Esophagus muscularis mucosa (tissue), 4 donors: ENCODE measurements at regions not wholly inside any gene's neighbourhood (a gene's known extent, or its start where the extent isn't known, plus 50 kb on each side); places are given as distances from the start of the nearest gene placed in this dataset.

Experiments
- DNase-seq: peaks from one replicate; pipeline ENCODE4 v3.0.0-alpha.2; 2017; ENCODE audit errors: extremely low spot score
- H3K27ac ChIP-seq, 4 donors: fragments of 200-600 bp; sonication (generic); replicated peaks in 1 of 4; 1 replicate in 3 of 4; 2 replicates in 1 of 4; pipeline ENCODE4 v1.5.1; 2016 to 2019; ENCODE audit warnings: mild to moderate bottlenecking in 1 of 4
- H3K27me3 ChIP-seq, 4 donors: fragments of 200-600 bp; sonication (generic); one replicate each; pipeline versions ENCODE4 v1.5.1 to v1.6.0; 2016 to 2019
- H3K36me3 ChIP-seq, 4 donors: fragments of 200-600 bp; sonication (generic); one replicate each; pipeline ENCODE4 v1.5.1; 2016 to 2019
- H3K4me1 ChIP-seq, 4 donors: fragments of 200-600 bp; sonication (generic); one replicate each; pipeline ENCODE4 v1.5.1; 2016 to 2019
- H3K4me3 ChIP-seq, 4 donors: fragments of 200-600 bp; sonication (generic); 1 replicate in 2 of 4; 2 replicates in 2 of 4; pipeline ENCODE4 v1.5.1; 2016 to 2019; ENCODE audit warnings: mild to moderate bottlenecking in 4 of 4, moderate library complexity in 1 of 4
- H3K9me3 ChIP-seq, 4 donors: fragments of 200-600 bp; sonication (generic); 1 replicate in 3 of 4; 2 replicates in 1 of 4; pipeline ENCODE4 v1.5.1; 2016 to 2019
- EP300 ChIP-seq: sonication (generic); formaldehyde crosslinking; IDR thresholded peaks from one replicate; pipeline ENCODE4 v1.6.1; 2017; ENCODE audit warnings: antibody characterized with exemption
- POLR2A ChIP-seq: fragments of 450-650 bp; IDR thresholded peaks from one replicate; pipeline ENCODE4 v1.6.1; 2017; ENCODE audit warnings: antibody characterized with exemption, moderate library complexity, mild to moderate bottlenecking, low read depth
- POLR2AphosphoS5 ChIP-seq, 2 donors: sonication (generic); formaldehyde crosslinking; IDR thresholded peaks; one replicate each; pipeline ENCODE4 v1.6.1; 2017; ENCODE audit warnings: antibody characterized with exemption in 2 of 2
- WGBS: methylation state at CpG from one replicate; pipeline ENCODE4 v1.1.5; 2018; 5-methylcytosine and 5-hydroxymethylcytosine counted together
- intact Hi-C: fragments of 100-400 bp; cut with DNase I; formaldehyde crosslinking; loops from one replicate; pipeline ENCODE4 v1.15.1; 2023
- TF ChIP-seq, protein P1 (sequence below), 3 experiments: fragments of 200-600 bp in 2 of 3; fragments of 450-650 bp in 1 of 3; sonication (generic) in 2 of 3; IDR thresholded peaks; one replicate each; pipeline ENCODE4 v1.5.1; 2017 to 2019; ENCODE audit warnings: antibody characterized with exemption in 3 of 3, mild to moderate bottlenecking in 2 of 3, moderate library complexity in 1 of 3

DNA sequence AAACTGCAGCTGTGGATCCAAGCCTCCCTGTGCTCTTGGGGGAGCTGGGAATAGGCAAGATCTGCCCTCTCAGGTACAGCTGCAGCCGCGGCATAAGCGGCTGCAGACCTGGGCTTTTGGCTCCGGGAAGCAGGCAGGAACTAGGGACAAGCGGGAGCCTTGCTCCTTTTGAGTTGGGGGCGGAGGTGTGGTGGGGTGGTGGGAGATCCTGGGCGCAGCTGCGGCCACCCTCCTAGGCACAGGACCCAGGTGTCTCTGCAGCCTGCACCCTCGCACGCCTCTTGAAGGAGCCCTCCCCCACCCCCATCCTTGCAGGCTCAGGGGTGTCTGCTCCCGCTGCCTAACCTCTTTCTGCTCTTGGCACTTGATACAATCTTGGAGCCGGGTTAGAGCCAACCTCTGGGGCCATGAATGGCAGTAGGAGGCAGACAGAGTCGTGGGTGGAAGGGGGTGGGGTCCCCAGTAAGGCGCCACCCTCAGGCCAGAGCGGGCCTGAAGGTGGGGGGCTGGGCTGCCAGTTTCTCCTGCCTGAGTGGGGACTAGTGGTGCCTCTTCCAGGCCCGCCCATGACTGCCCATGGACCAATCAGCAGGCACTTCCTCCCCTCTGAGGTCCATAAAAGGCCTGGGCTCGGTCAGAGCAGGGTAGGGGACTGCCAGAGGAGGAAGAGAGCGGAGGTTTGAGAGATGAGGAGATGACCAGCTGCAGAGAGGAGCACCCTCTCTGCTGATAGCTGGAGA lies 267.6 kb upstream of the TNC start:
- intact Hi-C loops: no loop called here
- Histone ChIP-seq H3K27ac (no peak overlapping the region), H3K4me1 (peaks cover 0 to 22% (median 10%) of the 10 kb centered on the region in 4 donors), H3K36me3 (no peaks in the 10 kb centered on the region), H3K9me3 (peaks cover 0 to 18% (median 14%) of the 10 kb centered on the region in 4 donors), H3K4me3 (no peak overlapping the region), H3K27me3 (no peaks in the 10 kb centered on the region)
- DNase-seq: no peak
- WGBS: 89% methylated on average over 16 of the region's 18 CpGs
- TF ChIP-seq POLR2AphosphoS5 (IDR thresholded peaks at IDR 0.05) (no peak), EP300 (no peak), POLR2A (no peak)
- TF ChIP-seq, protein P1, sequence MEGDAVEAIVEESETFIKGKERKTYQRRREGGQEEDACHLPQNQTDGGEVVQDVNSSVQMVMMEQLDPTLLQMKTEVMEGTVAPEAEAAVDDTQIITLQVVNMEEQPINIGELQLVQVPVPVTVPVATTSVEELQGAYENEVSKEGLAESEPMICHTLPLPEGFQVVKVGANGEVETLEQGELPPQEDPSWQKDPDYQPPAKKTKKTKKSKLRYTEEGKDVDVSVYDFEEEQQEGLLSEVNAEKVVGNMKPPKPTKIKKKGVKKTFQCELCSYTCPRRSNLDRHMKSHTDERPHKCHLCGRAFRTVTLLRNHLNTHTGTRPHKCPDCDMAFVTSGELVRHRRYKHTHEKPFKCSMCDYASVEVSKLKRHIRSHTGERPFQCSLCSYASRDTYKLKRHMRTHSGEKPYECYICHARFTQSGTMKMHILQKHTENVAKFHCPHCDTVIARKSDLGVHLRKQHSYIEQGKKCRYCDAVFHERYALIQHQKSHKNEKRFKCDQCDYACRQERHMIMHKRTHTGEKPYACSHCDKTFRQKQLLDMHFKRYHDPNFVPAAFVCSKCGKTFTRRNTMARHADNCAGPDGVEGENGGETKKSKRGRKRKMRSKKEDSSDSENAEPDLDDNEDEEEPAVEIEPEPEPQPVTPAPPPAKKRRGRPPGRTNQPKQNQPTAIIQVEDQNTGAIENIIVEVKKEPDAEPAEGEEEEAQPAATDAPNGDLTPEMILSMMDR (IDR thresholded peaks at IDR 0.05): no peak

DNA sequence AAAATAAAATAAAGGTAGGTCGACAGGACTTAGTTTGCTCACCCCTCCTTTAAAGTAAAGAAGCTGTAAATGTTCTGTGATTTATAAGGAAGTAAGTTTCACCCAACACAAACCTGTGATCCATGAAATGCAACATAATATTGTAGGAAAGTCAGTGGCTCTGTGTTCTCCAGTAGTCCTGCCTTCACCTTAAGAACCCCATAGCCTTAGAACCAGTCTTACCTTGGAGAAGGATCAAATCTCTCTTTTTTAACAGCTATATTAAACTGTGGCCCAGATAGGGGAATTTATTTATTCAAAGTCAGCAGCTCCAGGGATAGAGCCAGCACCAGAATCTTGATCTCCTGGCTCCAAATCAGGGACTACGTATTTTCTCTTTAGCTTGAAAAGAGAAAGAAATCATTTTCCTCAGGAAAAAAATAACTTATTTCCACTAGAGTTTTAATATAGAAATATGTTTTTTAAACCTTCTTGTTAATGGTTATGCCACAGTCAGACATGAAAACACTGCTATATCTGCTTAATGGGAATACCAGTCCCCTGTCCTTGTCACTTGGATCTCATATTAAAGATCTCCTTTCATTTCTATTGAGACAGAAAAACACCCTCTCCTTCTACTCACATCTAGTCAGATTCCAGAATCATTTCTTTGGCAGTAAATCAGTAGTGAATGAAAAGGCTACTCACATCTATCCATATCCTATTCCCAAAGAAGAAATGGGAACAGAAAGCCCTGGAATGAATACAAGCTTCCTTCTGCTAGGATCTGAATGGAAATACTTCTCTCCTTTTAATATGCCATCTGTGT lies 269.2 kb upstream of the TNC start:
- Histone ChIP-seq H3K4me1 (peaks cover 0 to 22% (median 10%) of the 10 kb centered on the region in 4 donors), H3K36me3 (no peaks in the 10 kb centered on the region), H3K27ac (peak overlapping the region in 3 of 4 donors; percentile 34 to 56 (median 49)), H3K4me3 (no peak overlapping the region), H3K27me3 (no peaks in the 10 kb centered on the region), H3K9me3 (peaks cover 0 to 15% (median 13%) of the 10 kb centered on the region in 4 donors)
- intact Hi-C loops: no loop called here
- TF ChIP-seq EP300 (no peak), POLR2A (no peak), POLR2AphosphoS5 (IDR thresholded peaks at IDR 0.05) (no peak)
- TF ChIP-seq, protein P1 (IDR thresholded peaks at IDR 0.05): no peak
- WGBS: 41% methylated on average over 2 of the region's 2 CpGs
- DNase-seq: peak; percentile 7

DNA sequence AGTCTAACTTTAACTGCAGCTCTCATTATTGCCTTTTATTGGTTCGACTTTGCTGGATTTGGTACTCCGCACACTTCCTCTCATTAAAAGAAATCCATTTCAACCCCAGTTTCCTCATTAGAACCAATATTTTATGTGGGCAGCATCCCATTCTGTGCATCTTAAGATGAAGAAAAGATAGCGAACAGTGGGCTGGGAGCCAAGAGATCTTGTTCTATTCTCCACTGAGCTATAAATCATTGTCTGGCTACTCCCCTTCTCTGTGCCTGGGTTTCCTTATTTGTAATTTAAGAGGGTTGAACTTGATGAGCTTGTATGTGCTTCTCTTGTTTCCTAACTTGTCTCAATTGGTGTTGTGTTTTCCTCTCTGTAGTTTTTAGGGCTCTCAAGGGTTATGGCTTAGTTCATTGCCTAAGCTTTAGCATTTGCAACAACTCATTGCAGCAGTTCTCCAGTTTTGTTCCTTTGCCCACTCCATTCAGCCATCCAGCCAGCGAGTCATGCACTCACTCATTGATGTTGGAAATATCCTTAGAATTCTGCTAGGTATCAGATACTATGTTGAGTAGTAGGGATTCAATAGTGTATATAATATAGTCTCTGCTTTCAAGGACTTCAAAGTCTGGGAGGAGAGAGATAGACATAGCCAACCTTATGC lies 273.3 kb upstream of the TNC start:
- Histone ChIP-seq H3K9me3 (no peaks in the 10 kb centered on the region), H3K27ac (no peak overlapping the region), H3K4me1 (peaks cover 0 to 29% (median 16%) of the 10 kb centered on the region in 4 donors), H3K27me3 (no peaks in the 10 kb centered on the region), H3K36me3 (no peaks in the 10 kb centered on the region), H3K4me3 (no peak overlapping the region)
- 88% methylated on average over 4 of the region's 4 CpGs for WGBS
- intact Hi-C loops: no loop called here
- DNase-seq: no peak
- TF ChIP-seq POLR2A (no peak), POLR2AphosphoS5 (IDR thresholded peaks at IDR 0.05) (no peak), EP300 (no peak)
- TF ChIP-seq, protein P1 (IDR thresholded peaks at IDR 0.05): no peak

DNA sequence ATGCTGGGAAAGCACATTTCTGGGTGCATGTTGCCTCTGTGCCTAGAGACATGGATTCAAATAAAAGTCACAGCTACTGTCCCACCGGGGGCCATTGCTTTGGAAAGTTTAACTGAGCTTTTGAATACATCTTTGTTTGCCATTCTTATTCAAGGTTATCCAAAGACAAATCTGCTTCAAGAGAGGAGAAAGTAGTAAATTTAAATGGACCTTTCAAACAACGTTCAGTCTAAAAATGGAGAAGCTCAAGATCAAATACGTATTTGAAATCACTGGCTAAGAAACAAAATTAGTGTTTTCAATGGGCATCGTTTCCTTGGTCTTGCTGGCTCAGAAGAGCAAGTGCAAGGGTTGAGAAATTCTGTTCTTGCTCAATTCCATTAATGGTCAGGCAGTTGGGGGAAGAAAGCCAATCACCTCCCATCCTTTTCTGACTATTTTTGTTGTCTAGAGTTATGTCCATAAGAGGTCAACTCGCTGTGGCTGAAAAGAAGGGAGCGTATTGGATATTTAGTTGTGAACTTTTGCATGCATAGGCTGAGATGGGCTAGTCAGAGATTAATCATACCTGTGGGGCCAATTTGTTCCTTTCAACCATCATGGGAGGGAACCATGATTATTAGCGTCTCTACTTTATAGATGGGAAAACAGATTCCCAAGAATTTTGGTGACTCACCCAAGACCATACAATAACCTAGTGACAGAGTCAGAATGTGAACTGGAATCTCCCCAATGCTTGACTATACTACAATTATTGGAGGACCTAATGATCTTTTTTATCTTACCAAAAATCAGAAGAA lies 276.2 kb upstream of the TNC start:
- H3K27ac ChIP-seq: no peak overlapping the region
- no peaks in the 10 kb centered on the region for H3K27me3 ChIP-seq
- no peak for DNase-seq
- TF ChIP-seq, protein P1 (IDR thresholded peaks at IDR 0.05): no peak
- TF ChIP-seq EP300 (no peak), POLR2A (no peak), POLR2AphosphoS5 (IDR thresholded peaks at IDR 0.05) (no peak)
- intact Hi-C loops: no loop called here
- no peaks in the 10 kb centered on the region for H3K36me3 ChIP-seq
- peaks cover 0 to 12% (median 6%) of the 10 kb centered on the region in 4 donors for H3K4me1 ChIP-seq
- WGBS: 92% methylated on average over 7 of the region's 7 CpGs
- H3K4me3 ChIP-seq: no peak overlapping the region
- H3K9me3 ChIP-seq: no peaks in the 10 kb centered on the region
